Panc1 (cell line): ENCODE measurements at regions not wholly inside any gene's neighbourhood (a gene's known extent, or its start where the extent isn't known, plus 50 kb on each side); places are given as distances from the start of the nearest gene placed in this dataset.

Experiments
- POLR2AphosphoS5 ChIP-seq: IDR thresholded peaks from 2 replicates; pipeline ENCODE4 v1.6.1; 2012; ENCODE audit warnings: mild to moderate bottlenecking, low read depth, low read length, moderate library complexity
- SIN3A ChIP-seq: IDR thresholded peaks from 2 replicates; pipeline ENCODE4 v1.6.1; 2012; ENCODE audit warnings: low read depth, mild to moderate bottlenecking, low read length, moderate library complexity, borderline replicate concordance; ENCODE audit not compliant: insufficient read depth
- TF ChIP-seq, protein P1 (sequence below), 2 experiments: IDR thresholded peaks; 2 replicates each; pipeline ENCODE4 v1.6.1; 2011 to 2012; ENCODE audit warnings: low read depth in 2 of 2, control low read depth in 1 of 2, low read length in 1 of 2, mild to moderate bottlenecking in 1 of 2, moderate library complexity in 1 of 2; ENCODE audit not compliant: insufficient read depth in 1 of 2
- TF ChIP-seq, protein P2 (sequence below): fragments of 450-650 bp; IDR thresholded peaks from 2 replicates; pipeline ENCODE4 v1.5.1; 2017; ENCODE audit warnings: mild to moderate bottlenecking

DNA sequence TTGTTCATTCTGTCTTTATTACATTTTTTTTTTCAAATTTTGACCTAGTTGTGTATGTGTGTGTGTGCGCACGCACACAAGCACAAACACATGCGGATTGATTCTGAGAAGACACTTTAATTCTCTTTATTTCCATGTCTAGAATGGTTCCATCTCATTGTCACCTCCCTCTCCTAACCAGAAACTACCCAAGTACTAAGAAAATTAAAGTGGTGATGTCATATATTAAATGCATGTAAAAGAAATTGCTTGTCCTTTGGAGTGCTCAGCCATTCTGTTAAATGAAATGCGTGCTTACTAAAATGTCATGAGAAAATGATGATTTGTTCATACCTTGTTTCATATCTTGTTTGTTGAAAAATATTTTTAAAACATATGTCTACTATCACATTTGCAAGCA is 1297.0 kb upstream of the TENM3 start:
- TF ChIP-seq, protein P1, sequence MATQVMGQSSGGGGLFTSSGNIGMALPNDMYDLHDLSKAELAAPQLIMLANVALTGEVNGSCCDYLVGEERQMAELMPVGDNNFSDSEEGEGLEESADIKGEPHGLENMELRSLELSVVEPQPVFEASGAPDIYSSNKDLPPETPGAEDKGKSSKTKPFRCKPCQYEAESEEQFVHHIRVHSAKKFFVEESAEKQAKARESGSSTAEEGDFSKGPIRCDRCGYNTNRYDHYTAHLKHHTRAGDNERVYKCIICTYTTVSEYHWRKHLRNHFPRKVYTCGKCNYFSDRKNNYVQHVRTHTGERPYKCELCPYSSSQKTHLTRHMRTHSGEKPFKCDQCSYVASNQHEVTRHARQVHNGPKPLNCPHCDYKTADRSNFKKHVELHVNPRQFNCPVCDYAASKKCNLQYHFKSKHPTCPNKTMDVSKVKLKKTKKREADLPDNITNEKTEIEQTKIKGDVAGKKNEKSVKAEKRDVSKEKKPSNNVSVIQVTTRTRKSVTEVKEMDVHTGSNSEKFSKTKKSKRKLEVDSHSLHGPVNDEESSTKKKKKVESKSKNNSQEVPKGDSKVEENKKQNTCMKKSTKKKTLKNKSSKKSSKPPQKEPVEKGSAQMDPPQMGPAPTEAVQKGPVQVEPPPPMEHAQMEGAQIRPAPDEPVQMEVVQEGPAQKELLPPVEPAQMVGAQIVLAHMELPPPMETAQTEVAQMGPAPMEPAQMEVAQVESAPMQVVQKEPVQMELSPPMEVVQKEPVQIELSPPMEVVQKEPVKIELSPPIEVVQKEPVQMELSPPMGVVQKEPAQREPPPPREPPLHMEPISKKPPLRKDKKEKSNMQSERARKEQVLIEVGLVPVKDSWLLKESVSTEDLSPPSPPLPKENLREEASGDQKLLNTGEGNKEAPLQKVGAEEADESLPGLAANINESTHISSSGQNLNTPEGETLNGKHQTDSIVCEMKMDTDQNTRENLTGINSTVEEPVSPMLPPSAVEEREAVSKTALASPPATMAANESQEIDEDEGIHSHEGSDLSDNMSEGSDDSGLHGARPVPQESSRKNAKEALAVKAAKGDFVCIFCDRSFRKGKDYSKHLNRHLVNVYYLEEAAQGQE (IDR thresholded peaks at IDR 0.05; ENCODE audit: insufficient read depth in 1 of 2, low read depth in 2 of 2, low read length in 1 of 2) = no peak
- TF ChIP-seq POLR2AphosphoS5 (no peak), SIN3A (no peak)
- TF ChIP-seq, protein P2, sequence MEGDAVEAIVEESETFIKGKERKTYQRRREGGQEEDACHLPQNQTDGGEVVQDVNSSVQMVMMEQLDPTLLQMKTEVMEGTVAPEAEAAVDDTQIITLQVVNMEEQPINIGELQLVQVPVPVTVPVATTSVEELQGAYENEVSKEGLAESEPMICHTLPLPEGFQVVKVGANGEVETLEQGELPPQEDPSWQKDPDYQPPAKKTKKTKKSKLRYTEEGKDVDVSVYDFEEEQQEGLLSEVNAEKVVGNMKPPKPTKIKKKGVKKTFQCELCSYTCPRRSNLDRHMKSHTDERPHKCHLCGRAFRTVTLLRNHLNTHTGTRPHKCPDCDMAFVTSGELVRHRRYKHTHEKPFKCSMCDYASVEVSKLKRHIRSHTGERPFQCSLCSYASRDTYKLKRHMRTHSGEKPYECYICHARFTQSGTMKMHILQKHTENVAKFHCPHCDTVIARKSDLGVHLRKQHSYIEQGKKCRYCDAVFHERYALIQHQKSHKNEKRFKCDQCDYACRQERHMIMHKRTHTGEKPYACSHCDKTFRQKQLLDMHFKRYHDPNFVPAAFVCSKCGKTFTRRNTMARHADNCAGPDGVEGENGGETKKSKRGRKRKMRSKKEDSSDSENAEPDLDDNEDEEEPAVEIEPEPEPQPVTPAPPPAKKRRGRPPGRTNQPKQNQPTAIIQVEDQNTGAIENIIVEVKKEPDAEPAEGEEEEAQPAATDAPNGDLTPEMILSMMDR = no peak
